Liver (tissue), 7 donors: ENCODE measurements at regions not wholly inside any gene's neighbourhood (a gene's known extent, or its start where the extent isn't known, plus 50 kb on each side); places are given as distances from the start of the nearest gene placed in this dataset.
"Not testable (repeated sequence)": the region's sequence is repeated elsewhere in the genome, so short reads cannot be mapped to it uniquely, and the experiment has no call there.

Experiments used
- DNase-seq: peaks from one replicate; pipeline ENCODE4 v3.0.0-alpha.2; 2017; ENCODE audit warnings: low spot score
- H3K27ac ChIP-seq, 2 donors: one replicate each; pipeline ENCODE4 v1.7.0; 2013; ENCODE audit warnings: inconsistent platforms in 2 of 2, low read length in 2 of 2, control low read depth in 1 of 2, low read depth in 1 of 2, mild to moderate bottlenecking in 1 of 2
- H3K27me3 ChIP-seq, 4 donors: one replicate each; pipeline versions ENCODE4 v1.6.1 to v1.7.0; 2013; ENCODE audit warnings: low read length in 3 of 4, inconsistent platforms in 1 of 4, mild to moderate bottlenecking in 1 of 4, moderate library complexity in 1 of 4; ENCODE audit not compliant: control insufficient read depth in 4 of 4, insufficient read depth in 4 of 4
- H3K36me3 ChIP-seq, 4 donors: one replicate each; pipeline versions ENCODE4 v1.6.1 to v1.7.0; 2013; ENCODE audit warnings: low read length in 3 of 4, mild to moderate bottlenecking in 3 of 4, low read depth in 1 of 4, moderate library complexity in 1 of 4; ENCODE audit not compliant: control insufficient read depth in 4 of 4, insufficient read depth in 3 of 4
- H3K4me1 ChIP-seq, 4 donors: one replicate each; pipeline versions ENCODE4 v1.6.1 to v1.7.0; 2013; ENCODE audit warnings: low read length in 3 of 4, mild to moderate bottlenecking in 3 of 4, moderate library complexity in 1 of 4; ENCODE audit not compliant: control insufficient read depth in 4 of 4, insufficient read depth in 4 of 4
- H3K4me3 ChIP-seq, 3 donors: one replicate each; pipeline versions ENCODE4 v1.6.1 to v1.7.0; 2013; ENCODE audit warnings: low read length in 3 of 3, control low read depth in 1 of 3, low read depth in 1 of 3, mild to moderate bottlenecking in 1 of 3
- H3K9ac ChIP-seq, 2 donors: one replicate each; pipeline ENCODE4 v1.7.0; 2013; ENCODE audit warnings: low read length in 2 of 2, mild to moderate bottlenecking in 2 of 2, moderate library complexity in 2 of 2, control low read depth in 1 of 2, low read depth in 1 of 2
- H3K9me3 ChIP-seq, 4 donors: one replicate each; pipeline versions ENCODE4 v1.6.1 to v1.7.0; 2013; ENCODE audit warnings: low read length in 3 of 4; ENCODE audit not compliant: control insufficient read depth in 4 of 4
- FOXA2 ChIP-seq: IDR thresholded peaks from 2 replicates; pipeline ENCODE4 v1.6.1; 2016; ENCODE audit warnings: antibody characterized with exemption
- GABPA ChIP-seq, 2 donors: IDR thresholded peaks in 1 of 2; conservative IDR thresholded peaks in 1 of 2; 2 replicates each; pipeline ENCODE4 v1.6.1; 2016; ENCODE audit warnings: antibody characterized with exemption in 2 of 2, mild to moderate bottlenecking in 1 of 2, moderate library complexity in 1 of 2
- HNF4A ChIP-seq, 2 donors: conservative IDR thresholded peaks; 2 replicates each; pipeline ENCODE4 v1.6.1; 2016; ENCODE audit warnings: antibody characterized with exemption in 2 of 2, mild to moderate bottlenecking in 2 of 2
- HNF4G ChIP-seq: IDR thresholded peaks from 2 replicates; pipeline ENCODE4 v1.6.1; 2016; ENCODE audit warnings: antibody characterized with exemption
- JUND ChIP-seq, 2 donors: IDR thresholded peaks; 2 replicates each; pipeline ENCODE4 v1.6.1; 2016; ENCODE audit warnings: antibody characterized with exemption in 2 of 2
- MAX ChIP-seq: IDR thresholded peaks from 2 replicates; pipeline ENCODE4 v1.6.1; 2016; ENCODE audit warnings: antibody characterized with exemption
- RAD21 ChIP-seq, 2 donors: IDR thresholded peaks; 2 replicates each; pipeline ENCODE4 v1.6.1; 2016; ENCODE audit warnings: antibody characterized with exemption in 2 of 2, mild to moderate bottlenecking in 2 of 2
- REST ChIP-seq: IDR thresholded peaks from 2 replicates; pipeline ENCODE4 v1.6.1; 2016; ENCODE audit warnings: antibody characterized with exemption, mild to moderate bottlenecking
- RXRA ChIP-seq, 2 donors: IDR thresholded peaks; 2 replicates each; pipeline ENCODE4 v1.6.1; 2017 to 2018; ENCODE audit warnings: antibody characterized with exemption in 2 of 2, mild to moderate bottlenecking in 1 of 2
- SP1 ChIP-seq: IDR thresholded peaks from 2 replicates; pipeline ENCODE4 v1.6.1; 2018; ENCODE audit warnings: antibody characterized with exemption, mild to moderate bottlenecking
- TAF1 ChIP-seq: conservative IDR thresholded peaks from 2 replicates; pipeline ENCODE4 v1.6.1; 2016; ENCODE audit warnings: antibody characterized with exemption, mild to moderate bottlenecking
- YY1 ChIP-seq: IDR thresholded peaks from 2 replicates; pipeline ENCODE4 v1.6.1; 2016; ENCODE audit warnings: antibody characterized with exemption, mild to moderate bottlenecking
- WGBS: extraction: QIAGEN DNeasy Blood & Tissue Kit; methylation state at CpG from one replicate; pipeline ENCODE4 v1.1.7; 2013; 5-methylcytosine and 5-hydroxymethylcytosine counted together
- TF ChIP-seq, protein P1 (sequence below): IDR thresholded peaks from 2 replicates; pipeline ENCODE4 v1.6.1; 2016; ENCODE audit warnings: antibody characterized with exemption
- TF ChIP-seq, protein P2 (sequence below): IDR thresholded peaks from 2 replicates; pipeline ENCODE4 v1.6.1; 2016; ENCODE audit warnings: antibody characterized with exemption
- donor health status: healthy.
- donor health status: healthy.
- donor health status: healthy.
- donor health status: healthy.

DNA sequence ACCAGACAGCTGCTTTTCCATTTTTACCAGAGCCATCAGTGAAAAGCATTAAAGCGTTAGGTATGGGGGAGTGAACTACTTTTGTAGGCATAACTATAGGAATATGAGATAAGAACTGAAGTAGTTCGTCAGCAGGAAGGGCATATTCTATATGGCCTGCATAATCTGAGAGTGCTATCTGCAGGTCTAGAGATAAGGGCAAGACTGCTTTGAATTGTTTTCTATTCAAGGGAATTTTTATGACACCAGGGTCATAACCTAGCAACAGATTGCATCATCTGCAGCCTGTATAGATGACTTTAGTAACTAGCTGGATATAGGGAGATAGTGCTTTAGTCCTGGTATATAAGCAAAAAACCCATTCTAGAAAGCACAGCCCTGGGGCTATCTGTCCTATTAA, 437.3 kb upstream of the HTR1E start:
- WGBS: 51% methylated on average over 2 of the region's 2 CpGs
- TF ChIP-seq HNF4G: no peak
- TF ChIP-seq MAX: no peak
- no peak for TF ChIP-seq GABPA (IDR thresholded peaks at IDR 0.05 in 1 of 2, conservative IDR thresholded peaks at IDR 0.05 in 1 of 2)
- no peak for TF ChIP-seq SP1
- TF ChIP-seq RAD21 (IDR thresholded peaks at IDR 0.05): no peak
- TF ChIP-seq JUND (IDR thresholded peaks at IDR 0.05): no peak
- TF ChIP-seq TAF1: no peak
- no peak for TF ChIP-seq RXRA (IDR thresholded peaks at IDR 0.05)
- DNase-seq: no peak
- no peak overlapping the region for H3K9ac ChIP-seq
- no peaks in the 10 kb centered on the region for H3K4me1 ChIP-seq
- no peak overlapping the region for H3K27ac ChIP-seq
- no peaks in the 10 kb centered on the region for H3K9me3 ChIP-seq
- H3K4me3 ChIP-seq: no peak overlapping the region
- H3K27me3 ChIP-seq: no peaks in the 10 kb centered on the region
- no peaks in the 10 kb centered on the region for H3K36me3 ChIP-seq

DNA sequence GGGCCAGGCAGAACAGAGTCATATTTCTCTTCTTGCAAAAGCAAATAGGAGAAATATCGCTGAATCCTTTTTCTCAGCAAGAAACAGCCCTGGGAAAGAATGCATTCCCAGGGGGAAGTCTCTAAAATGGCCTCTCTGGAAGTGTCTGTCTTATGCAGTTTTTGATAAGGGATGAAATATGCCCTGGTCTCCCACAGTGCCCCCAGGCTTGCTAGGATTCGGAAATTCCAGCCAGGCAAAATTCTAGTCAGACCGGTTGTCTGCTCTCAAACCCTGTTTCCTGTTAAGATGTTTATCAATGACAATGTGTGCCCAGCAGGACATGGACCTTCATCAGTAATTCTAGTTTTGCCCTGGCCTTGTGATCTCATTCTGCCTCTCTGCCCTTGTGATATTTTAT, 448.3 kb upstream of the HTR1E start:
- not testable (repeated sequence) for H3K27me3 ChIP-seq, H3K36me3 ChIP-seq, H3K27ac ChIP-seq, DNase-seq, H3K9me3 ChIP-seq, H3K9ac ChIP-seq, H3K4me3 ChIP-seq, H3K4me1 ChIP-seq
- WGBS: 60% methylated on average over 3 of the region's 3 CpGs

- Histone ChIP-seq H3K4me3 (no peak overlapping the region), H3K4me1 (no peaks in the 10 kb centered on the region), H3K27ac (no peak overlapping the region), H3K27me3 (no peaks in the 10 kb centered on the region), H3K9me3 (no peaks in the 10 kb centered on the region), H3K36me3 (no peaks in the 10 kb centered on the region), H3K9ac (no peak overlapping the region)
- no peak for DNase-seq
- TF ChIP-seq RAD21 (IDR thresholded peaks at IDR 0.05) (no peak), YY1 (no peak), HNF4A (conservative IDR thresholded peaks at IDR 0.05) (no peak), RXRA (IDR thresholded peaks at IDR 0.05) (no peak), HNF4G (no peak), REST (no peak), TAF1 (no peak), FOXA2 (no peak)
- TF ChIP-seq, protein P1, sequence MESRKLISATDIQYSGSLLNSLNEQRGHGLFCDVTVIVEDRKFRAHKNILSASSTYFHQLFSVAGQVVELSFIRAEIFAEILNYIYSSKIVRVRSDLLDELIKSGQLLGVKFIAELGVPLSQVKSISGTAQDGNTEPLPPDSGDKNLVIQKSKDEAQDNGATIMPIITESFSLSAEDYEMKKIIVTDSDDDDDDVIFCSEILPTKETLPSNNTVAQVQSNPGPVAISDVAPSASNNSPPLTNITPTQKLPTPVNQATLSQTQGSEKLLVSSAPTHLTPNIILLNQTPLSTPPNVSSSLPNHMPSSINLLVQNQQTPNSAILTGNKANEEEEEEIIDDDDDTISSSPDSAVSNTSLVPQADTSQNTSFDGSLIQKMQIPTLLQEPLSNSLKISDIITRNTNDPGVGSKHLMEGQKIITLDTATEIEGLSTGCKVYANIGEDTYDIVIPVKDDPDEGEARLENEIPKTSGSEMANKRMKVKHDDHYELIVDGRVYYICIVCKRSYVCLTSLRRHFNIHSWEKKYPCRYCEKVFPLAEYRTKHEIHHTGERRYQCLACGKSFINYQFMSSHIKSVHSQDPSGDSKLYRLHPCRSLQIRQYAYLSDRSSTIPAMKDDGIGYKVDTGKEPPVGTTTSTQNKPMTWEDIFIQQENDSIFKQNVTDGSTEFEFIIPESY: no peak
- TF ChIP-seq, protein P2, sequence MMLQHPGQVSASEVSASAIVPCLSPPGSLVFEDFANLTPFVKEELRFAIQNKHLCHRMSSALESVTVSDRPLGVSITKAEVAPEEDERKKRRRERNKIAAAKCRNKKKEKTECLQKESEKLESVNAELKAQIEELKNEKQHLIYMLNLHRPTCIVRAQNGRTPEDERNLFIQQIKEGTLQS: no peak
- 82% methylated on average over 2 of the region's 2 CpGs for WGBS
Observed at GRCh38 chr6:86487660-86488221, 449.6 kb upstream of the HTR1E start.

DNA sequence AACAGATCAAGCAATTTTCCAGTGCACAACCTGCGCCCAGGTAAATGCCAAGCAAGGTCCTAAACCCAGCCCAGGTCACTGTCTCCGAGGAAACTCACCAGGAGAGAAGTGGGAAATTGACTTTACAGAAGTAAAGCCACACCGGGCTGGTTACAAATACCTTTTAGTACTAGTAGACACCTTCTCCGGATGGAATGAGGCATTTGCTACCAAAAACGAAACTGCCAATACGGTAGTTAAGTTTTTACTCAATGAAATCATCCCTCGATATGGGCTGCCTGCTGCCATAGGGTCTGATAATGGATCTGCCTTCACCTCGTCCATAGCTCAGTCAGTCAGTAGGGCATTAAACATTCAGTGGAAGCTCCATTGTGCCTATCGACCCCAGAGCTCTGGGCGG, 459.0 kb upstream of the HTR1E start:
- not testable (repeated sequence) for H3K36me3 ChIP-seq, H3K4me1 ChIP-seq, H3K4me3 ChIP-seq, H3K9ac ChIP-seq, DNase-seq, H3K27me3 ChIP-seq, H3K9me3 ChIP-seq, H3K27ac ChIP-seq
- WGBS: 83% methylated on average over 10 of the region's 10 CpGs
